Aorta (tissue), 5 donors: ENCODE measurements at regions not wholly inside any gene's neighbourhood (a gene's known extent, or its start where the extent isn't known, plus 50 kb on each side); places are given as distances from the start of the nearest gene placed in this dataset.

Experiments
- ATAC-seq: fragments of 200-7000 bp; cut with Tn5 transposase; one replicate; pipeline ENCODE4 v1.9.1; 2022; ENCODE audit warnings: moderate library complexity; ENCODE audit not compliant: low FRiP score
- DNase-seq, 2 donors: peaks; one replicate each; pipeline ENCODE4 v3.0.0-alpha.2; 2020
- H3K27ac ChIP-seq, 2 donors: one replicate each; pipeline ENCODE4 v1.5.1; 2013; ENCODE audit warnings: low read length in 2 of 2, mild to moderate bottlenecking in 2 of 2, moderate library complexity in 2 of 2, control low read depth in 1 of 2, inconsistent platforms in 1 of 2, low read depth in 1 of 2
- H3K27me3 ChIP-seq, 2 donors: one replicate each; pipeline ENCODE4 v1.6.1; 2013; ENCODE audit warnings: control low read depth in 1 of 2, low read length in 1 of 2, mild to moderate bottlenecking in 1 of 2, moderate library complexity in 1 of 2; ENCODE audit not compliant: insufficient read depth in 2 of 2, control insufficient read depth in 1 of 2
- H3K36me3 ChIP-seq, 2 donors: one replicate each; pipeline ENCODE4 v1.6.1; 2013; ENCODE audit warnings: control low read depth in 1 of 2, low read length in 1 of 2, mild to moderate bottlenecking in 1 of 2; ENCODE audit not compliant: insufficient read depth in 2 of 2, control insufficient read depth in 1 of 2
- H3K4me1 ChIP-seq, 2 donors: one replicate each; pipeline ENCODE4 v1.6.1; 2013; ENCODE audit warnings: low read length in 2 of 2, control low read depth in 1 of 2, mild to moderate bottlenecking in 1 of 2, moderate library complexity in 1 of 2; ENCODE audit not compliant: insufficient read depth in 2 of 2, control insufficient read depth in 1 of 2
- H3K4me3 ChIP-seq, 2 donors: one replicate each; pipeline ENCODE4 v1.5.1; 2013; ENCODE audit warnings: low read length in 2 of 2, control low read depth in 1 of 2, mild to moderate bottlenecking in 1 of 2
- H3K9me3 ChIP-seq: one replicate; pipeline ENCODE4 v1.6.1; 2013; ENCODE audit warnings: mild to moderate bottlenecking, low read length; ENCODE audit not compliant: control insufficient read depth
- WGBS, 2 donors: extraction: QIAGEN DNeasy Blood & Tissue Kit; methylation state at CpG; one replicate each; pipeline ENCODE4 v1.1.7; 2013; 5-methylcytosine and 5-hydroxymethylcytosine counted together
- intact Hi-C, 2 donors: fragments of 100-400 bp; cut with DNase I; formaldehyde crosslinking; loops; one replicate each; pipeline versions ENCODE4 v1.14.2 to v1.15.0; 2022
- donor health status: healthy with polysubstance abuse.
- donor health status: Bipolar disorder and iron deficiency.
- donor health status: DM: no; HTN: no; CAD: no.
- donor health status: DM: no; HTN: no; CAD: no.
- donor health status: DM: yes; HTN: yes; CAD: no.

GRCh38 chr5:72557167-72558045, 50.2 kb upstream of the ZNF366 start:
- Histone ChIP-seq H3K27me3 (no peaks in the 10 kb centered on the region), H3K4me3 (no peak overlapping the region), H3K4me1 (peaks cover 0 to 1% of the 10 kb centered on the region in 2 donors), H3K36me3 (no peaks in the 10 kb centered on the region), H3K27ac (peak overlapping the region in 1 of 2 donors; percentile 31), H3K9me3 (no peaks in the 10 kb centered on the region)
- intact Hi-C loops, result no loop called here
- 45 to 51% methylated on average over 18 of the region's 18 CpGs for WGBS, 2 donors
- ATAC-seq (peak; percentile 42), DNase-seq (peak in 1 of 2 donors; percentile 75)
